ENCODE measurements at regions not wholly inside any gene's neighbourhood (a gene's known extent, or its start where the extent isn't known, plus 50 kb on each side); places are given as distances from the start of the nearest gene placed in this dataset.

GRCh38 chr7:13604178-13604577, 385.3 kb downstream of the ETV1 start:
- no peak for TF ChIP-seq PKNOX1 (IDR thresholded peaks at IDR 0.05)
- TF ChIP-seq HDGF (IDR thresholded peaks at IDR 0.05; ENCODE audit: borderline replicate concordance), result no peak
- TF ChIP-seq FOXM1 (IDR thresholded peaks at IDR 0.05; ENCODE audit: borderline replicate concordance), result no peak
- TF ChIP-seq ELF4 (IDR thresholded peaks at IDR 0.05), result no peak
- TF ChIP-seq NFRKB (IDR thresholded peaks at IDR 0.05), result no peak
- no peak for TF ChIP-seq SP1 (IDR thresholded peaks at IDR 0.05)
- TF ChIP-seq ARNT (IDR thresholded peaks at IDR 0.05), result no peak
- no peak for TF ChIP-seq FOXK2 (IDR thresholded peaks at IDR 0.05)
- TF ChIP-seq SUZ12 (IDR thresholded peaks at IDR 0.05), result no peak
- TF ChIP-seq LEF1 (IDR thresholded peaks at IDR 0.05; ENCODE audit: borderline replicate concordance), result no peak
- no peak for TF ChIP-seq FOXA1 (IDR thresholded peaks at IDR 0.05)
- TF ChIP-seq TARDBP (IDR thresholded peaks at IDR 0.05), result no peak
- no peak for TF ChIP-seq BHLHE40 (IDR thresholded peaks at IDR 0.05; ENCODE audit: borderline replicate concordance)

Measured in HEK293T (cell line).